ENCODE measurements at regions not wholly inside any gene's neighbourhood (a gene's known extent, or its start where the extent isn't known, plus 50 kb on each side); places are given as distances from the start of the nearest gene placed in this dataset.

- H3K4me3 ChIP-seq (ENCODE audit: low read length, poor library complexity, severe bottlenecking): no peak overlapping the region
- H3K4me2 ChIP-seq (ENCODE audit: low read depth, low read length, poor library complexity, severe bottlenecking): no peak overlapping the region
- H3F3A ChIP-seq (ENCODE audit: low read depth): no peaks in the 10 kb centered on the region
- no peaks in the 10 kb centered on the region for H3K79me2 ChIP-seq (ENCODE audit: insufficient read depth, low read length)
- H3K4me1 ChIP-seq (ENCODE audit: insufficient read depth, low read length, poor library complexity, severe bottlenecking): no peaks in the 10 kb centered on the region
- TF ChIP-seq CTCF (conservative IDR thresholded peaks at IDR 0.05; ENCODE audit: low read length) (no peak), EZH2phosphoT487 (IDR thresholded peaks at IDR 0.05; ENCODE audit: borderline replicate concordance) (no peak)
- no peak overlapping the region for H3K9ac ChIP-seq (ENCODE audit: low read depth, low read length, poor library complexity, severe bottlenecking)
- H3K27me3 ChIP-seq (ENCODE audit: insufficient read depth, low read length, poor library complexity, severe bottlenecking): no peaks in the 10 kb centered on the region
- no peak overlapping the region for H2AFZ ChIP-seq (ENCODE audit: low read length)
- no peaks in the 10 kb centered on the region for H3K9me3 ChIP-seq (ENCODE audit: insufficient read depth, low read depth, low read length)
- H3K36me3 ChIP-seq (ENCODE audit: insufficient read depth, low read length): no peaks in the 10 kb centered on the region
- H4K20me1 ChIP-seq (ENCODE audit: insufficient read depth, low read length, poor library complexity, severe bottlenecking): no peaks in the 10 kb centered on the region
- no peaks in the 10 kb centered on the region for H3K9me2 ChIP-seq (replicated peaks; ENCODE audit: low read depth, low read length)
These were observed 160.9 kb downstream of the CEP120 start for GRCh38 chr5:123262216-123262823.

- no peaks in the 10 kb centered on the region for H3K27me3 ChIP-seq (ENCODE audit: insufficient read depth, low read length, poor library complexity, severe bottlenecking)
- no peaks in the 10 kb centered on the region for H3K79me2 ChIP-seq (ENCODE audit: insufficient read depth, low read length)
- no peak overlapping the region for H3K9ac ChIP-seq (ENCODE audit: low read depth, low read length, poor library complexity, severe bottlenecking)
- H3K4me2 ChIP-seq (ENCODE audit: low read depth, low read length, poor library complexity, severe bottlenecking): no peak overlapping the region
- no peaks in the 10 kb centered on the region for H3K9me2 ChIP-seq (replicated peaks; ENCODE audit: low read depth, low read length)
- no peaks in the 10 kb centered on the region for H3F3A ChIP-seq (ENCODE audit: low read depth)
- no peak overlapping the region for H2AFZ ChIP-seq (ENCODE audit: low read length)
- no peaks in the 10 kb centered on the region for H3K4me1 ChIP-seq (ENCODE audit: insufficient read depth, low read length, poor library complexity, severe bottlenecking)
- H4K20me1 ChIP-seq (ENCODE audit: insufficient read depth, low read length, poor library complexity, severe bottlenecking): no peaks in the 10 kb centered on the region
- H3K9me3 ChIP-seq (ENCODE audit: insufficient read depth, low read depth, low read length): no peaks in the 10 kb centered on the region
- no peak overlapping the region for H3K4me3 ChIP-seq (ENCODE audit: low read length, poor library complexity, severe bottlenecking)
- TF ChIP-seq CTCF (conservative IDR thresholded peaks at IDR 0.05; ENCODE audit: low read length) (no peak), EZH2phosphoT487 (IDR thresholded peaks at IDR 0.05; ENCODE audit: borderline replicate concordance) (no peak)
- no peaks in the 10 kb centered on the region for H3K36me3 ChIP-seq (ENCODE audit: insufficient read depth, low read length)
These were observed 161.5 kb downstream of the CEP120 start for GRCh38 chr5:123261752-123262151.

GRCh38 chr5:123249446-123249845 lies 160.4 kb downstream of the PRDM6 start:
- H3F3A ChIP-seq (ENCODE audit: low read depth): no peaks in the 10 kb centered on the region
- TF ChIP-seq CTCF (conservative IDR thresholded peaks at IDR 0.05; ENCODE audit: low read length): no peak
- no peaks in the 10 kb centered on the region for H3K4me1 ChIP-seq (ENCODE audit: insufficient read depth, low read length, poor library complexity, severe bottlenecking)
- no peak overlapping the region for H3K9ac ChIP-seq (ENCODE audit: low read depth, low read length, poor library complexity, severe bottlenecking)
- no peaks in the 10 kb centered on the region for H3K79me2 ChIP-seq (ENCODE audit: insufficient read depth, low read length)
- H3K4me3 ChIP-seq (ENCODE audit: low read length, poor library complexity, severe bottlenecking): no peak overlapping the region
- H3K4me2 ChIP-seq (ENCODE audit: low read depth, low read length, poor library complexity, severe bottlenecking): no peak overlapping the region
- H4K20me1 ChIP-seq (ENCODE audit: insufficient read depth, low read length, poor library complexity, severe bottlenecking): no peaks in the 10 kb centered on the region
- no peaks in the 10 kb centered on the region for H3K27me3 ChIP-seq (ENCODE audit: insufficient read depth, low read length, poor library complexity, severe bottlenecking)
- H3K9me3 ChIP-seq (ENCODE audit: insufficient read depth, low read depth, low read length): no peaks in the 10 kb centered on the region
- no peaks in the 10 kb centered on the region for H3K9me2 ChIP-seq (replicated peaks; ENCODE audit: low read depth, low read length)
- H3K36me3 ChIP-seq (ENCODE audit: insufficient read depth, low read length): no peaks in the 10 kb centered on the region
- no peak overlapping the region for H2AFZ ChIP-seq (ENCODE audit: low read length)
